Upper lobe of right lung (tissue), 1 donor: ENCODE measurements at regions not wholly inside any gene's neighbourhood (a gene's known extent, or its start where the extent isn't known, plus 50 kb on each side); places are given as distances from the start of the nearest gene placed in this dataset.

Source experiments
- ATAC-seq: fragments of 200-7000 bp; cut with Tn5 transposase; one replicate; pipeline ENCODE4 v1.9.1; 2020; ENCODE audit warnings: mild to moderate bottlenecking, moderate library complexity
- DNase-seq: peaks from one replicate; pipeline ENCODE4 v3.0.0-alpha.2; 2020
- H3K27ac ChIP-seq: fragments of 200-600 bp; one replicate; pipeline ENCODE4 v1.8.0; 2022
- H3K27me3 ChIP-seq: fragments of 200-600 bp; one replicate; pipeline ENCODE4 v1.8.0; 2022; ENCODE audit warnings: mild to moderate bottlenecking
- H3K36me3 ChIP-seq: fragments of 200-600 bp; one replicate; pipeline ENCODE4 v1.8.0; 2022
- H3K4me1 ChIP-seq: fragments of 200-600 bp; one replicate; pipeline ENCODE4 v1.8.0; 2022
- H3K4me3 ChIP-seq: fragments of 200-600 bp; one replicate; pipeline ENCODE4 v1.8.0; 2022; ENCODE audit warnings: mild to moderate bottlenecking
- H3K9me3 ChIP-seq: fragments of 200-600 bp; one replicate; pipeline ENCODE4 v1.8.0; 2022
- CTCF ChIP-seq: fragments of 200-600 bp; IDR thresholded peaks from one replicate; pipeline ENCODE4 v1.8.0; 2022; ENCODE audit warnings: antibody characterized with exemption
- intact Hi-C: fragments of 100-400 bp; cut with DNase I; formaldehyde crosslinking; loops from one replicate; pipeline ENCODE4 v1.11.0; 2022
- donor health status: DM: no; HTN: yes; CAD: no; lungs with severe emphysema.

GRCh38 chr18:65265761-65266160, 485.1 kb upstream of the CDH7 start:
- intact Hi-C loops, result no loop called here
- no peak overlapping the region for H3K4me3 ChIP-seq
- no peak for DNase-seq
- no peaks in the 10 kb centered on the region for H3K4me1 ChIP-seq
- H3K27ac ChIP-seq, result no peak overlapping the region
- H3K27me3 ChIP-seq, result no peaks in the 10 kb centered on the region
- no peaks in the 10 kb centered on the region for H3K36me3 ChIP-seq
- no peak for ATAC-seq
- TF ChIP-seq CTCF, result no peak
- no peaks in the 10 kb centered on the region for H3K9me3 ChIP-seq

- Histone ChIP-seq H3K36me3 (no peaks in the 10 kb centered on the region), H3K27ac (no peak overlapping the region), H3K9me3 (no peaks in the 10 kb centered on the region), H3K4me3 (no peak overlapping the region), H3K4me1 (no peaks in the 10 kb centered on the region), H3K27me3 (no peaks in the 10 kb centered on the region)
- ATAC-seq (no peak), DNase-seq (no peak)
- intact Hi-C loops, result no loop called here
- no peak for TF ChIP-seq CTCF
Measured at GRCh38 chr18:65260030-65260429, 490.8 kb upstream of the CDH7 start.

GRCh38 chr18:65259403-65259802, 491.4 kb upstream of the CDH7 start:
- intact Hi-C loops, result no loop called here
- Histone ChIP-seq H3K36me3 (no peaks in the 10 kb centered on the region), H3K9me3 (no peaks in the 10 kb centered on the region), H3K27ac (no peak overlapping the region), H3K27me3 (no peaks in the 10 kb centered on the region), H3K4me1 (no peaks in the 10 kb centered on the region), H3K4me3 (no peak overlapping the region)
- ATAC-seq (no peak), DNase-seq (no peak)
- no peak for TF ChIP-seq CTCF

- no peak overlapping the region for H3K27ac ChIP-seq
- intact Hi-C loops, result no loop called here
- no peak for DNase-seq
Measured at GRCh38 chr18:65257149-65257548, 493.7 kb upstream of the CDH7 start.

GRCh38 chr18:65255417-65255816, 495.4 kb upstream of the CDH7 start:
- H3K27me3 ChIP-seq, result no peaks in the 10 kb centered on the region
- DNase-seq, result no peak
- H3K27ac ChIP-seq, result no peak overlapping the region
- ATAC-seq, result no peak
- intact Hi-C loops, result no loop called here
- no peaks in the 10 kb centered on the region for H3K4me1 ChIP-seq
- TF ChIP-seq CTCF, result no peak
- no peaks in the 10 kb centered on the region for H3K9me3 ChIP-seq
- H3K36me3 ChIP-seq, result no peaks in the 10 kb centered on the region
- H3K4me3 ChIP-seq, result no peak overlapping the region

More at GRCh38 chr18:65257149-65257548, 493.7 kb upstream of the CDH7 start:
- TF ChIP-seq CTCF, result no peak
- Histone ChIP-seq H3K4me3 (no peak overlapping the region), H3K4me1 (no peaks in the 10 kb centered on the region), H3K27me3 (no peaks in the 10 kb centered on the region), H3K9me3 (no peaks in the 10 kb centered on the region), H3K36me3 (no peaks in the 10 kb centered on the region)
- no peak for ATAC-seq

GRCh38 chr18:65239787-65240186, 511.0 kb upstream of the CDH7 start:
- TF ChIP-seq CTCF, result no peak
- H3K27ac ChIP-seq, result no peak overlapping the region
- no peak for ATAC-seq
- H3K36me3 ChIP-seq, result no peaks in the 10 kb centered on the region
- H3K4me1 ChIP-seq, result no peaks in the 10 kb centered on the region
- DNase-seq, result no peak
- H3K9me3 ChIP-seq, result no peaks in the 10 kb centered on the region
- H3K4me3 ChIP-seq, result no peak overlapping the region
- no peaks in the 10 kb centered on the region for H3K27me3 ChIP-seq
- intact Hi-C loops, result no loop called here
